ENCODE measurements at regions not wholly inside any gene's neighbourhood (a gene's known extent, or its start where the extent isn't known, plus 50 kb on each side); places are given as distances from the start of the nearest gene placed in this dataset.

- no peak for TF ChIP-seq GABPA (IDR thresholded peaks at IDR 0.05 in 1 of 2, conservative IDR thresholded peaks at IDR 0.05 in 1 of 2)
- TF ChIP-seq ATF3 (IDR thresholded peaks at IDR 0.05), result no peak
- no peak for TF ChIP-seq JUND (IDR thresholded peaks at IDR 0.05)
Measured at GRCh38 chr7:109844362-109844761, 1246.6 kb upstream of the LRRN3 start.

All from liver (tissue), 2 donors.